LNCaP clone FGC (cell line): ENCODE measurements at regions not wholly inside any gene's neighbourhood (a gene's known extent, or its start where the extent isn't known, plus 50 kb on each side); places are given as distances from the start of the nearest gene placed in this dataset.
"Not testable (repeated sequence)": the region's sequence is repeated elsewhere in the genome, so short reads cannot be mapped to it uniquely, and the experiment has no call there.

Experiments used
- DNase-seq: peaks from one replicate; pipeline ENCODE4 v3.0.0-alpha.2; 2011; ENCODE audit warnings: low read depth
- H3K4me3 ChIP-seq: 2 replicates; pipeline ENCODE4 v1.5.1; 2011; ENCODE audit warnings: mild to moderate bottlenecking, low read depth, low read length, control low read depth
- CTCF ChIP-seq: IDR thresholded peaks from 2 replicates; pipeline ENCODE4 v1.5.1; 2012; ENCODE audit warnings: mild to moderate bottlenecking; ENCODE audit not compliant: control insufficient read depth, insufficient read depth; ENCODE audit errors: extremely low read depth

DNA sequence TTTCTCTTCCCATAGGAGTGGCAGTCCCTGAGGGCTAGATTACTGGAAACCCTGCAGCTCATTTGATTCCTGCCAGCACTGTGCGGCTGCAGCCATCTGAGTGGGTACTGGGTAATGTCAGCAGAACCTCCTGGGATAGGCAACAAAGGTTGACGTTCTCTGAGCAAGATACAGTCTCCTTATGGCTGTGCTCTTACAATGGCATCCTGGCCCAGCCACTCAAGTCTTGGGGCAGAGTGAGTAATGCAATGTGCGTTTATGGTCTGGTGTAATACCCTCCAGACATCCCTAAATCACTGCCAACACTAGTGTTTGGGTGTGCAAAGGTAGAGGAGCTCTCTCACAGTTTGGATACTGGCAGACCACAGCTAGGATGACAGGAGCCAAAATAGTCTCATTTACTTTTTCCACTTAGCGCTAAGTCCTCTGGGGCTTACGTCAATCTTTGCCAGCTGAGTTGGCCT lies 775.8 kb downstream of the ZNF385D start:
- no peak for TF ChIP-seq CTCF
- no peak overlapping the region for H3K4me3 ChIP-seq
- no peak for DNase-seq

DNA sequence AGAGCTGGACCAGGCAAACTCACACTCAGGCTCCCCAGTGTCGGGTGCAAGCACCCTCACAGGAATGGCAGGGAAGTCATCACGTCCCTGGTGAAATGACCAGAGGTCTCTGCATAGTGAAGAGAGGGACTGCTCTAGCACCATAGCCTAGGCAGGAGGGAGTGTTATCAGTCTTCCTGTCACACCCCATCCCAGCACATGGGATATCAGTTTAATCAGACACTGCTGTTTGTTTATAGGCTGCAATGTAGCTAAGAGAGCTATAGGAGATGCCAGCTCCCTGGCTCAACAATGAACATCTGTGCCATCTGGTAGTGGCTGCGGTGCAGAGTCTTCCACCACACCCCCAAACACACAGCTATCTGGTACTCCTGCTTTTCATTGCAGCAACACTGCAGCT lies 776.6 kb downstream of the ZNF385D start:
- DNase-seq = no peak
- TF ChIP-seq CTCF = no peak
- H3K4me3 ChIP-seq = no peak overlapping the region

DNA sequence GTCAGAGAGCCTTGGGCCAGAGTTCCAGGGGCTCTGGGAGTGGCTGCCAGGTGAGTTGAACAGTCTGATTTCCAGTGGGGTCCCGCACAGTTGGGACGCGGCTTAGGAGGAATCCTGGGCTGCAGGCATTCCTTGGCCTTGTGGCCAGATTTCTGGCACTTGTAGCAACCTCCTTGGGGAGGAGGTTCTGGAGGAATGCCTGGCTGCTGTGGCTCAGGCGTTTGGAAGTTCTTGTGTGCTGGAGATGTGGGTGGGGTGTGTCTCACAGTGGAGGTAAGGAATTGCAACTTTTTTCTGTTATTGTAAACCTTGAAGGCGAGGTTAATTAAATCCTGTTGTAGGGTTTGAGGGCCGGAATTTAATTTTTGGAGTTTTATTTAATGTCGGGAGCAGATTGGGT lies 780.2 kb downstream of the ZNF385D start:
- not testable (repeated sequence) for DNase-seq, H3K4me3 ChIP-seq

DNA sequence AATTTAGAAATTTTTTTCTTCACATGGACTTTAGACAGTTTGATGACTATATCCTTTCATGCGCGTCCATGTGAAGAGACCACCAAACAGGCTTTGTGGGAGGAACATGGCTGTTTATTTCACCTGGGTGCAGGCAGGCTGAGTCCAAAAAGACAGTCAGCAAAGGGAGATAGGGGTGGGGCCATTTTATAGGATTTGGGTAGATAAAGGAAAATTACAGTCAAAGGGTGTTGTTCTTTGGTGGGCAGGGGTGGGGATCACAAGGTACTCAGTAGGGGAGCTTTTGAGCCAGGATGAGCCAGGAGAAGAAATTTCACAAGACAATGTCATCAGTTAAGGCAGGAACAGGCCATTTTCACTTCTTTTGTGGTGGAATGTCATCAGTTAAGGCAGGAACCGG lies 781.5 kb upstream of the SGO1 start:
- not testable (repeated sequence) for DNase-seq, H3K4me3 ChIP-seq

GRCh38 chr3:20958161-20958560 lies 772.2 kb upstream of the SGO1 start:
- no peak for DNase-seq
- no peak for TF ChIP-seq CTCF
- H3K4me3 ChIP-seq = no peak overlapping the region

GRCh38 chr3:20945892-20946291 lies 759.9 kb upstream of the SGO1 start:
- no peak for TF ChIP-seq CTCF
- DNase-seq = no peak
- no peak overlapping the region for H3K4me3 ChIP-seq

- H3K4me3 ChIP-seq = no peak overlapping the region
- no peak for DNase-seq
- TF ChIP-seq CTCF = no peak
These were observed 749.8 kb upstream of the SGO1 start for GRCh38 chr3:20935791-20936190.

DNA sequence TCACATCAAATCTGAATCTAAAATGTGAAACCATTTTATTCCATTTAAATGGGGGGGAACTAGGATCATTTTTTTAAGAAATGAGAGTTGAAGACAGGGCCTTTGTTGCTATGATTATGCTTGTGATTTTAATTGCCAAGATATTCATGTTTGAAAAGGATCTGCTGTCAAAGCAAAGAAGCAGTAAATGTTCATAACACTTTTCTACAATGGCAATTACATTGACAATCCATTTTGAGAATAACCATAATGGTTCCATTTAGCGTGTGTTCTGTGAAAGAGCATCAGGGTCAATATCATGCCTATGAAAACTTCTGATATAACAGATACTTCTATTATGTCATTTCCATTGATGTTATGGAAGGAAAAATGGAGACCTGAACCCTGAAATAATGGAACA lies 745.8 kb upstream of the SGO1 start:
- TF ChIP-seq CTCF = no peak
- no peak for DNase-seq
- no peak overlapping the region for H3K4me3 ChIP-seq
